SK-N-DZ (cell line): ENCODE measurements at regions not wholly inside any gene's neighbourhood (a gene's known extent, or its start where the extent isn't known, plus 50 kb on each side); places are given as distances from the start of the nearest gene placed in this dataset.

Experiments
- DNase-seq: peaks from one replicate; pipeline ENCODE4 v3.0.0-alpha.2; 2015; ENCODE audit warnings: low spot score

GRCh38 chr2:18741191-18741590, 151.8 kb upstream of the NT5C1B start:
- DNase-seq = no peak

DNA sequence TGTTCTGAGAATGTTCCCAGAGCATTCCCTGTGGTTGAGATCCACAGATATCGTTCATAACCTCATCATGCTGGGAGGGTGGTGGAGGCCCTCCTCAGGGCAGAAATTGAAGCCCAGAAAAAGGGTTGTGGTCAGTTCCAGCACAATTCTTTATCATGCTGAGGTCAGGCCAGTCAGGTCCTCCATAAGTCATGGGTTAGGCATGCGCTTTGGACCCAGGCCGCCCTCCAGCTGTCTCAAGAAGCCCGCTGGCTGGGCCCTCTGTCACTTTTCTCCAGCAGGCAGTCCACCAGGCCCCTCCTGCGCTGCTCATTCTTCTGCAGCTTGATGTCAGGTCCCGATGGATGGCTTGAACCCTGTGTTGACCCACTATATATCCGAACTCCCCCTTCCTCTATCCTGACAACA, 151.1 kb upstream of the NT5C1B start:
- DNase-seq = no peak

DNA sequence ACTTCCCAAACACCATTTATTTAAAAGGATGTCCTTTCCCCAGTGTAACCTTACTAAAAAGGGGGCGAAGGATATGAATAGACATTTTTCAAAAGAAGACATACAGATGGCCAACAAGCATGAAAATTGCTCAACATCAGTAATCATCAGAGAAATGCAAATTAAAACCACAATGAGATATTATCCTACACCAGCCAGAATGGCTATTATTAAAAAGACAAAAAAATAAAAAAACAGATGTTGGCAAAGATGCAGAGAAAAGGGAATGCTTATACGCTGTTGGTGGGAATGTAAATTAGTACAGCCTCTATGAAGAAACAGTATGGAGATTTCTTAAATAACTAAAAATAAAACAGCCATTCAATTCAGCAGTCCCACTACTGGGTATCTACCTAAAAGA, 142.3 kb upstream of the NT5C1B start:
- no peak for DNase-seq

GRCh38 chr2:18724371-18725145, 135.2 kb upstream of the NT5C1B start:
- no peak for DNase-seq

GRCh38 chr2:18723219-18723618, 133.8 kb upstream of the NT5C1B start:
- DNase-seq = no peak

- no peak for DNase-seq
Observed at GRCh38 chr2:18722101-18722500, 132.7 kb upstream of the NT5C1B start.

GRCh38 chr2:18721038-18721922, 131.9 kb upstream of the NT5C1B start:
- DNase-seq = no peak

- no peak for DNase-seq
Observed at GRCh38 chr2:18719978-18720775, 130.8 kb upstream of the NT5C1B start.

GRCh38 chr2:18708203-18708715, 118.9 kb upstream of the NT5C1B start:
- no peak for DNase-seq

GRCh38 chr2:18706001-18706400, 116.6 kb upstream of the NT5C1B start:
- DNase-seq = no peak

- DNase-seq = no peak
Observed at GRCh38 chr2:18704276-18704675, 114.9 kb upstream of the NT5C1B start.

GRCh38 chr2:18703555-18703954, 114.2 kb upstream of the NT5C1B start:
- DNase-seq = no peak

DNA sequence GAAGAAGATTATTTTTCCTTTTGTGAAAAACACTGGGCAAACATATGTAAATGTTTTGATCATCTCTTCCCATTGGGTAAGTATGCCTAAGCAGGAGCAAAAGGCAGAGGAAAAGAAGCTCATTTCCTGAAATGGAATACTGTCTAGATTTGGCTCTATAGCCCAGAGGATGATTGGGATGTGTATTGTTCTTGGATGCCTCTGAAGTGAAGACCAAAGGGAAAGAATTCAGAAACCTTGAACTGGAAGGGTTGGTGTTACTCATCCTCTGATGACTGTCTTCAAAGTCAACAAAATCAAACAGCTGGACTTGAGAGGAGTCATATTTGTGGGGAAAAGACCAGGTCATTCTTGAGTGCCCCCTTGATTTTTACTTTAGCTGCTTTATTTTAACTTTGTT, 112.6 kb upstream of the NT5C1B start:
- no peak for DNase-seq

DNA sequence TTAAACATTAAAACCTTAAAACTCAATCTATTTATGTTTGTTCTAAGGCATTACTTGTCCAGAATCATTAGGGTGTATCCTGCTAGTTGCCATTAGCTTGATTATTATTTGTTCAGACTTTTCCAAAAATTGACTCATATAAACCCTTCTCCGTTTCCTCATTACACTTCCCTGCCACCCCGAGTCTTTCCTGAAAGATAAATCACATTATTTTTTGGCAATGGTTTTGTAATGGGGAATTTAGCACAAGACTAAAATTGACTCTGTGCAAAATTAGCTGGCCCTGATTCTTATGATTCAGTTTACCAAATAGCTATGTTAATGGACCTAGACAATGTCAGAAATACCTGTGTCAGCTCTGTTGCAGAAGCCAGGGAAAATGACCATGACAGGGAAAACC, 112.2 kb upstream of the NT5C1B start:
- DNase-seq = no peak

DNA sequence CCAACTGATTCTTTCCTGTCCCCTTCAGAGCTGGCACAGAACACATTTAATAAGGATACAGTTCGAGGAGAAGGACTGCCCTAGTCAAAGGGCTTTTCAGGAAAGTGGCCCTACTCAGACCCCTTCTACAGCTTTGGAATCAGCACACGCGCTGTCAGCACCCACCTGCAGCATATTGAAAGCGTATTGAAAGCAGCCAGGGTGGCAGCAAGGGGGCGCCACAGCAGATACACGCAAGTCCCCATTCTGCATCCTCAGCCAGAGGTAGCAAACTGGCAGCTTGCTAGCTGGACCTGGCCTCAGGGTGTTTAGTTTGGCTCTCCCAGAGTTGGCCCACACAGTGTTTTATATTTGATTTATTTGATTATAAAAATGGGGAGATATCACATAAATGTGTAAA, 101.0 kb upstream of the NT5C1B start:
- no peak for DNase-seq

DNA sequence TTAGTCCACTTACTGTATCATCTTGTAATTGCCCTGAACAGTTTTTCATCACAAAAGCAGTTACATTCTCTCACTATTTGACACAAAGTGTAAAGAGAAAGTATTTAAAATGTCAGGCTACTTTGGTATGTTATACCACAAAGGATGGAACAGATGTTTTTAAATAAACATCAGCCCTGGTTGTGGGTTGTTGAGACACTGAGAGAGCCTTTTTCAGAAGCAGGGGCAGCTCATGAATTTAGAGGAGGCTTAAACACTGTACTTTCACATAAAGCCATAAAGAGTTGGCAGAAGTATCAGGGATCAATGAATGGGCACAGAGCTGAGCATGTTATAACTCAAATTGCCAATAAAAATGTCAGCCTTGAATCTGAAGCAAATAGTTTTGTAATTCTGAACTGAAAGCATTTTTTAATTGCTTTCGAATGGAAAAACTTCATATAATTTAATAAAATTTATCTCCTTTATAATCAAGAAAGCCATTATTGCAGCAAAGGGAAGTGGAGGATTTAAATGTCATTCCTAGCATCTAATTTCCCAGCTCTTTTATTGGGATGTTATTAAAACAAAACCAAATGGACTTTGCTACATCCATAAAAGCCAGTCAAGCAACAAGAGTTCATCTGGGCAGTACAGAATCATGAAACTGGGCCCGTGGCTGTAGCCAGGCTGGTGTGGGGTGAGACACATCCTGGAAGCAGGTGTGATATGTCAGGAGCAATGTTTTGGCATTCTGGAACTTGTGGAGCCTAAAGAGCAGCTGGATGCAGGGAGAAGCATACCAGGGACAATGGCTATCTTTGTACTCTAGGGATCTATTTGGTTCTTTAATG, 95.1 kb upstream of the NT5C1B start:
- DNase-seq = no peak

- DNase-seq = no peak
Observed at GRCh38 chr2:18682681-18683080, 93.3 kb upstream of the NT5C1B start.

- no peak for DNase-seq
Observed at GRCh38 chr2:18677280-18677679, 87.9 kb upstream of the NT5C1B start.

DNA sequence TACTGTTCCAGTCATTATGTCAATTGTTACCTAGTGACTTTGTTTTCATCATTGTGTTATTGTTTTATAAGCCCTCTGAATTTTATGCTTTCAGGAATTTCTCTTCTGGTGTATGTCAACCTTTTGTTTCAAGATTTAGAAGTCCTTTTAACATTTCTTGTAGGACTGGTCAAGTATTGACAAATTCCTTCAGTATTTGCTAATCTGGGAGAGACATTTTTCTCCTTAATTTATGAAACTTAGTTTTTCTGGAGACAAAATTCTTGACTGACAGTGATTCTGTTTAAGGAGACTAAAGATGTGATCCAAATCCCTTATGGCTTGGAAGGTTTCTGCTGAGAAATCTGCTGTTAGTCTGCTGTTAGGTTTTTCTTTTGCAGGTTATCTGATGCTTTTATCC, 84.9 kb upstream of the NT5C1B start:
- no peak for DNase-seq

DNA sequence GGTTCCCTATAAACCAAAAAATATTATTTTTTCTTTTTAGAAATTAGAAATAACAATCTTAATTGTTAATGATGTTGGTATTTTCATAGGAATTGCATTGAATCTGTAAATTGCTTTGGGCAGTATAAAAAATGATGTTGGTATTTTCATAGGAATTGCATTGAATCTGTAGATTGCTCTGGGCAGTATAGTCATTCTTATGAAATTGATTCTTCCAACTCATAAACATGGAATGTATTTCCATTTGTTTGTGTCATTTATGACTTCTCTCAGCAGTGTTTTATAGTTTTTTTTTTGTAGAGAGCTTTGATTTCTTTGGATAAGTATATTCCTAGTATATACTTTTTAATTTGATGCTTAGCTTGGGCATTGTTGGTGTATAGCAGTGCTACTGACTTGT, 82.0 kb upstream of the NT5C1B start:
- DNase-seq = no peak

- DNase-seq = no peak
Observed at GRCh38 chr2:18668221-18668620, 78.9 kb upstream of the NT5C1B start.
